ENCODE measurements at regions not wholly inside any gene's neighbourhood (a gene's known extent, or its start where the extent isn't known, plus 50 kb on each side); places are given as distances from the start of the nearest gene placed in this dataset.

GRCh38 chr5:115686051-115686737 is 60.4 kb upstream of the TMED7 start:
- no peak overlapping the region for H3K27ac ChIP-seq (ENCODE audit: low read length)
- no peaks in the 10 kb centered on the region; the same call in 1 of the 2 replicates for H3K9me3 ChIP-seq (ENCODE audit: insufficient read depth, low read depth, low read length)

GRCh38 chr5:115685490-115685889 is 59.7 kb upstream of the TMED7 start:
- Histone ChIP-seq H3K27ac (ENCODE audit: low read length) (no peak overlapping the region), H3K27me3 (ENCODE audit: insufficient read depth, low read length) (no peaks in the 10 kb centered on the region), H3K4me1 (ENCODE audit: insufficient read depth, low read length) (peaks cover 20% of the 10 kb centered on the region; the same call in 1 of the 2 replicates), H3K4me3 (ENCODE audit: low read length) (no peak overlapping the region), H3K36me3 (ENCODE audit: insufficient read depth, low read depth, low read length) (no peaks in the 10 kb centered on the region), H3K9me3 (ENCODE audit: insufficient read depth, low read depth, low read length) (no peaks in the 10 kb centered on the region; the same call in 1 of the 2 replicates), H3K9ac (ENCODE audit: low read depth, low read length) (no peak overlapping the region)

More at GRCh38 chr5:115686051-115686737, 60.4 kb upstream of the TMED7 start:
- H3K9ac ChIP-seq (ENCODE audit: low read depth, low read length): no peak overlapping the region; the same call in 1 of the 2 replicates
- H3K4me1 ChIP-seq (ENCODE audit: insufficient read depth, low read length): peaks cover 20% of the 10 kb centered on the region; the same call in 1 of the 2 replicates
- H3K27me3 ChIP-seq (ENCODE audit: insufficient read depth, low read length): no peaks in the 10 kb centered on the region
- no peaks in the 10 kb centered on the region for H3K36me3 ChIP-seq (ENCODE audit: insufficient read depth, low read depth, low read length)
- no peak overlapping the region for H3K4me3 ChIP-seq (ENCODE audit: low read length)

- Histone ChIP-seq H3K4me3 (ENCODE audit: low read length) (no peak overlapping the region), H3K36me3 (ENCODE audit: insufficient read depth, low read depth, low read length) (no peaks in the 10 kb centered on the region), H3K27me3 (ENCODE audit: insufficient read depth, low read length) (no peaks in the 10 kb centered on the region), H3K9me3 (ENCODE audit: insufficient read depth, low read depth, low read length) (no peaks in the 10 kb centered on the region), H3K27ac (ENCODE audit: low read length) (no peak overlapping the region), H3K9ac (ENCODE audit: low read depth, low read length) (no peak overlapping the region), H3K4me1 (ENCODE audit: insufficient read depth, low read length) (peaks cover 20% of the 10 kb centered on the region; the same call in 1 of the 2 replicates)
These were observed 58.7 kb upstream of the TMED7 start for GRCh38 chr5:115684513-115685037.

- Histone ChIP-seq H3K9me3 (ENCODE audit: insufficient read depth, low read depth, low read length) (no peaks in the 10 kb centered on the region), H3K9ac (ENCODE audit: low read depth, low read length) (no peak overlapping the region), H3K4me1 (ENCODE audit: insufficient read depth, low read length) (peaks cover 20% of the 10 kb centered on the region; the same call in 1 of the 2 replicates), H3K36me3 (ENCODE audit: insufficient read depth, low read depth, low read length) (no peaks in the 10 kb centered on the region), H3K4me3 (ENCODE audit: low read length) (no peak overlapping the region), H3K27me3 (ENCODE audit: insufficient read depth, low read length) (no peaks in the 10 kb centered on the region), H3K27ac (ENCODE audit: low read length) (no peak overlapping the region)
These were observed 57.2 kb upstream of the TMED7 start for GRCh38 chr5:115683081-115683480.
